ENCODE measurements at regions not wholly inside any gene's neighbourhood (a gene's known extent, or its start where the extent isn't known, plus 50 kb on each side); places are given as distances from the start of the nearest gene placed in this dataset.
"Not testable (repeated sequence)": the region's sequence is repeated elsewhere in the genome, so short reads cannot be mapped to it uniquely, and the experiment has no call there.

GRCh38 chr6:44739181-44739580, 351.7 kb downstream of the CDC5L start:
- no peak for DNase-seq (ENCODE audit: low read depth in 2 of 2)

DNA sequence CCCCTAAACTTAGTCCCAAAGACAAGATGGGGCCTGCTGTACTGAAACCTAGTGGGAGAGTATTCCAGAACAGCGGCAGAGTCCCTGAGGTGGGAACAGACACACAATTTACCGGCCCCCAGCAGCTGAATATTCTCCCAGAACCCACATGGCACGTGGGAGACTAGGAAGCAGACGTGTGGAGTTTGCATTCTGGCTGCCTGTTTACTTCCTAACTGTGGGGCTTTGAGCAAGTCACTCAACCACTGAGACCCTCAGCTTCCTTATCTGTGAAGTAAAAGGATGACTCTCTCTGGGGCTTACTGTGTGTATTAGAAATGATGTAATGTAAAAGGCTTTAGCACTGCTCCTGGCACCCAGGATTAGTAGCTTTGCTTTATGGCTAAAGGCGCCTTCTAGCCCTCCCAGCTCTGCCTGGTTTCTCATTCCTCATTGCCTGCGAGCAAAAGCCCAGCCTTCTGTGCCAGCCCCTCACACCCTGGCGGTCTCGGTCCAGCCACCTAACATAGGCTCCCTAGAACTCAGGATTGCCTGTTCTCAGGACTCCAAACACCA, 353.1 kb downstream of the CDC5L start:
- DNase-seq (ENCODE audit: low read depth in 2 of 2) = no peak

DNA sequence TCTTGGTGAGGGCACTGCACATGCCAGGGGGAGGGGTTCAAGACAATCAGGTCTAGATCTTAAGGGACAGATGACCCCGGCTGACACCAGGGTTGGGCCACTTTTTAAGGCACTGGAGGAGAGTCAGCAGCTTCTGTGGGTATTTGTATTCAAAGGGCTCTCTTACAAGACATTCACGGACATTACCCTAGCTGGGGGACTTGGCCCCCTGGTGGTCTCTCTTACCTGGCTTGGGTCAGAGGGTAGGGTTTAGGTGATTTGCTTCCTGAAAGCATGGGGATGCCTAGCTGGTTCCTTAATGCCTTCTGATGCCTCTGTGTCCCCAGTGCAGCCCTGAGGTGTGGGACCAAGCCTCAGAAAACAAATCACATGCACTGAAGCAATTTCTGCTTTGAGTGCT, 354.7 kb downstream of the CDC5L start:
- no peak for DNase-seq (ENCODE audit: low read depth in 2 of 2)

DNA sequence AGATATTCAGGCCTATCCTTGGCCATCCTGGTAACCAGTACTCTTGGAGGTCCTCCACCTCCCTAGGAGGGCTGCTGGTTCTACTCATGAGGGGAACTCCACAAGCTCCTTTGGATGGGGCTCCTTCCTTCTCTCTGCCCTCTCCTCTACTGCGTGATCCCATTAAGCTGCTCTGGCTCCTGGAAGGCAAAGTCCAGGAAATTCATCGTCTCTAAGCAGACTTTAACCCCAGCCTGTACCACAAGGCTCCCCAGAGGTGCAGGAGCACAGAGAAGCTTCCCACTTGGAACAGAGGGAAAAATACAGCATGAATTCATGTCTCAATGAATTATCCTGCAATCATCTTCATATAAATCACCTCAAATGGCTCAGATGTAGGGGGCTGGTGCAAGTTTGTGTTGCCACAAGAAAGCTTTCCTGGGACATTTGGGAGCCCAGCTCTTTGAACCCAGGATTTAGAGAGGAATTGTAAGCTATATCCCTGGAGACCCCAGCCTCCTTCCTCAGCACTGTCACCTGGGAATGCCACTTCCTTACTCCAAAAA, 355.4 kb downstream of the CDC5L start:
- no peak for DNase-seq (ENCODE audit: low read depth in 2 of 2)

- DNase-seq (ENCODE audit: low read depth in 2 of 2) = not testable (repeated sequence)
Observed at GRCh38 chr6:44760116-44760515, 372.6 kb downstream of the CDC5L start.

GRCh38 chr6:44761046-44761445, 373.5 kb downstream of the CDC5L start:
- no peak for DNase-seq (ENCODE audit: low read depth in 2 of 2)

- no peak for DNase-seq (ENCODE audit: low read depth in 2 of 2)
Observed at GRCh38 chr6:44762496-44762895, 375.0 kb downstream of the CDC5L start.

DNA sequence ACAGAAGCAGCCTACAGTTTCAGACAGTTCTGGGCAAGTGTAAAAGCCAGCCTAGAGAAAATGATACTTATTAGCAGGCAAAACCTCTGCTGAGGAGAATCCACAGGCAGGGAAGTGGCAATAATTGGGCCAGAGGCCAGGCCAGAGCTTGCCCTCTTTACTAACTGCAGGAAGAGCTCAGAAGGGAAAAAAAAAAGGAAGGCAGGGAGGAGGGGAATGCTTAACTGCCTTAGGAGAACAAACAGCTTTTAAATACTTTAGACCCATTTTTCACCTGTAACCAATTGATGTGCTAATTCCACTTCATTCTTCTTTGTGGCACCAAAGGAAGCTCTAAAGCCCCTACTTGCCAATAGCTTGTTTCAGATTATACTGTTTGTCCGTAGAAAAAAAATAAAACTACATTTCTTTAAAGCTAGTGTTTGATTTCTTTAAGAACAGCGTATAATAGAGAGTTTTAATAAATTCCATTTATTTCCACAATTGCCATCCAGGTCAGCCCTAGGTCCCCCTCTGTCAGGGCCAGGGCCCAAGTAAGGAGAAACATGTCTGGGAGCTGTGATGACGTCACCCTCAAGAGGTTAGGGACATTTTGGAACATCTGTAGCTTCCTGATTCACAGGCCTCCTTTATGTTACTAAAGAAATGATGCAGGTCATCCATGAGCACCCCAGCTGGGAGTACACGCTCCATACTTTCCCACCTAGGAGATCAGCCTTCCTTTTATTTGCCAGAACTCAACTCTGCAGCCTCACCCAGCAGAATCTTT, 384.3 kb downstream of the CDC5L start:
- DNase-seq (ENCODE audit: low read depth in 2 of 2) = no peak

DNA sequence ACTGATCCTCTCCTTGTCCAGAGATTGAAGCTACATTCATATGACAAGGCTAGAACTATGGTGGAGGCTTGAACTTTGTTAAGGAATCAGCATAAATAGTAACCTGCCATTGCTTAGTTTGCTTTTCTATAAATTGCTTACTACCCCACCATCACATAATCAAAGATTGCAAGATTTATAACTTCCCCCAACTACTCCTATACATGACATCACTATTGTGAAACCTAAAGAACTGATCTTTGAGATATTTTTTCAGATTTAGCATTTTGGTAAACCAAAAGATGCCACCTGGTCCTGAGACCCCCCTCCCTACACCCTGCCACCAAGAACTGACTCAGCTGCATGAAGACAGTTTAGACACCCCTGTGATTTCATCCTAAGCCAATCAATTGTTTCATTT, 385.3 kb downstream of the CDC5L start:
- DNase-seq (ENCODE audit: low read depth in 2 of 2) = no peak

DNA sequence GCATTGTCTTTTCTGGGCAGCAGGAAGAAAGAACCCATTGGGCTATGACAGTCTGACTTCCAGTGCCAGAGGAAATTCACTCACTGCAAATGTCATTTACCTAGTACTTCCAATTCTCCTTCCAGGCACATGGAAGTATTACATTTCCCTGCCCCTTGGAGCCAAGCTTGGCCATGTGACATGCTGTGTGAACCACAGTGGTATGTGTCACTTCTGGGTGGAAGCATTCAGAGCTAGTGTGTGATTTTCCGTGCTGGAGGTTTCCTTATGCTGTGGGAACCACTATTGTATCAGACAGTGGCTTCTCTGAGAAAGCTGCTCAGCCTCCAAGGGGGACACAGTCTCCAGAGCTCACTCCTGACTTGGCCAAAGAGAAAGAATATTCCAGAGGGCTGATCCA, 387.6 kb downstream of the CDC5L start:
- DNase-seq (ENCODE audit: low read depth in 2 of 2) = no peak

DNA sequence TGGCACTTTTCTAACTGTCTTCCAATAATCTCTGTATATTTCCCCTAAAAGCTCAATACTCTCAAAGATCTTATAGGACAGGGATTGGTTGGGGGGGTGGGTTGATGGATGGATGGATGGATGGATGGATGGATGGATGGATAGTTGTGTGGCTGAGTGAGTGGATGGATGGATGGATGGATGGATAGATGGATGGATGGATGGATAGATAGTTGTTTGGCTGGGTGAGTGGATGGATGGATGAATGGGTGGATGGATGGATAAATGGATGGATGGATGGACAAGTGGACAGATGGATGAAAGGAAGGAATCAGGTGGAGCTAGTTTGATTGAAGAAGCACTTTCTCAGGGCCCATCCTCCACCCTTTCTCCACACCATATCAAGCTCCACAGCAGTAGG, 388.8 kb downstream of the CDC5L start:
- DNase-seq (ENCODE audit: low read depth in 2 of 2) = no peak

DNA sequence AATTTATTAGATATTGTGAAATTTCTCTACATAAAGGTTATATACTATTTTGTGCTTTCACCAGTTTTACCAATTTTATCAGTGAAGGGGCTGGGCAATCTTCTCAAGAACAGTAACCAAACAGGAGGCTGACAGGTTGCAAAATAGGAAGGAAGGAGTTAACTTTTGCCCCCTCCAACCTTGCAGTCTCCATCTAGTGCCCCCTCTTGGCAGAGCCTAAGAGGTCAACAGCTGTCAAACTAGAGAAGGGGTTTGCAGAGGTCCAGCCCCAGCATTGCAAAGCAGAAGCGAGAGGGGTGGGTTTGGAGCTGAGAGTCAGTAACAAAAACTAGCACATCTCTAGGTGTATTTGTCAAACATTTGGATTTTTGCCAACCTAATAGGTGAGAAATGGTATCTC, 391.0 kb downstream of the CDC5L start:
- no peak for DNase-seq (ENCODE audit: low read depth in 2 of 2)

Measured in stimulated activated CD8-positive, alpha-beta memory T cell treated with anti-CD3 and anti-CD28 coated beads, Interleukin-2, amount 100 ng/mL, for 1 hour (primary cell).